Epithelial cell of esophagus (primary cell): ENCODE measurements at regions not wholly inside any gene's neighbourhood (a gene's known extent, or its start where the extent isn't known, plus 50 kb on each side); places are given as distances from the start of the nearest gene placed in this dataset.
"Not testable (repeated sequence)": the region's sequence is repeated elsewhere in the genome, so short reads cannot be mapped to it uniquely, and the experiment has no call there.

Experiments
- DNase-seq: peaks from one replicate; pipeline ENCODE4 v3.0.0; 2010; ENCODE audit warnings: low read depth
- H3K4me3 ChIP-seq: 2 replicates; pipeline ENCODE4 v1.5.1; 2011; ENCODE audit warnings: mild to moderate bottlenecking, low read length, control low read depth
- CTCF ChIP-seq: IDR thresholded peaks from 2 replicates; pipeline ENCODE4 v1.5.1; 2011; ENCODE audit warnings: low read depth, mild to moderate bottlenecking, low read length, control low read depth, inconsistent platforms; ENCODE audit not compliant: insufficient read depth; ENCODE audit errors: missing control alignments

- DNase-seq, result no peak
- TF ChIP-seq CTCF, result no peak
- no peak overlapping the region for H3K4me3 ChIP-seq
These were observed 73.0 kb upstream of the PRSS3 start for GRCh38 chr9:33722359-33722675.

- DNase-seq, result no peak
- no peak overlapping the region for H3K4me3 ChIP-seq
- no peak for TF ChIP-seq CTCF
These were observed 66.7 kb upstream of the PRSS3 start for GRCh38 chr9:33728613-33729012.

GRCh38 chr9:33731142-33731541, 64.2 kb upstream of the PRSS3 start:
- no peak overlapping the region for H3K4me3 ChIP-seq
- DNase-seq, result no peak
- TF ChIP-seq CTCF, result no peak

GRCh38 chr9:33731625-33732024, 63.7 kb upstream of the PRSS3 start:
- no peak overlapping the region for H3K4me3 ChIP-seq
- DNase-seq, result no peak
- no peak for TF ChIP-seq CTCF

- DNase-seq, H3K4me3 ChIP-seq: not testable (repeated sequence)
These were observed 61.0 kb upstream of the PRSS3 start for GRCh38 chr9:33734247-33734940.

GRCh38 chr9:33734941-33735835, 60.2 kb upstream of the PRSS3 start:
- H3K4me3 ChIP-seq, result not testable (repeated sequence)
- DNase-seq, result peak; percentile 65

- DNase-seq, result peak; percentile 72
- H3K4me3 ChIP-seq, result no peak overlapping the region
- TF ChIP-seq CTCF, result peak; percentile 88
These were observed 57.4 kb upstream of the PRSS3 start for GRCh38 chr9:33737811-33738606.

GRCh38 chr9:33739398-33739797, 56.0 kb upstream of the PRSS3 start:
- TF ChIP-seq CTCF, result no peak
- DNase-seq, result no peak
- H3K4me3 ChIP-seq, result no peak overlapping the region
